ENCODE measurements at regions not wholly inside any gene's neighbourhood (a gene's known extent, or its start where the extent isn't known, plus 50 kb on each side); places are given as distances from the start of the nearest gene placed in this dataset.
"Not testable (repeated sequence)": the region's sequence is repeated elsewhere in the genome, so short reads cannot be mapped to it uniquely, and the experiment has no call there.

- peak; percentile 30 for DNase-seq
Measured at GRCh38 chr21:41584603-41585176, 76.7 kb upstream of the TMPRSS2 start.

- DNase-seq, result peak; percentile 30
Measured at GRCh38 chr21:41583274-41583790, 75.4 kb upstream of the TMPRSS2 start.

- DNase-seq, result no peak
Measured at GRCh38 chr21:41582866-41583265, 74.9 kb upstream of the TMPRSS2 start.

DNA sequence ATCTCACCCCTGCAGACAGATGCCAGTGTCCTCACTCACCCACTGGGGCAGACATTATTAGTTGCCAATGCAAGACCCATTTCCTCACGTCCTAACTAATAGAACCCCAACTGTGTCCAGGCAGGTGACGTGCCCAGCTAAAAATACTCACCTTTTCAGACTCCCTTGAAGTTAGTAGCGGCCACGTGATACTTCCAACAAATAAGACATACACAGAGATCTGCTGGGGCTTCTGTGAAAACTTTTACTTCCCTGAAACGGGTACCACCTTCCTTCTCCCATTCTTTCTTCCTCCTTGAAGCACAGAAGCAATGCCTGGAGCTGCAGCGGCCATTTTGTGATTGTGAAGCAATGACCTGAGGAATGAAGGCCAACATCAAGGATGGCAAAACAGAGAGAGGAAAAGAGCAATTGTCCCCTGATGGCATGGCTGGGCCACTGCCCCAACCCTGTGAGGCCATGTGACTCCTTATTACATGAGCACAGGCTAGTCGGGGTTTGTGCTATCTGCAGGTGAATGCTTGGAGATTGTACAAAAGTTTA is 74.4 kb upstream of the TMPRSS2 start:
- peak; percentile 38 for DNase-seq

DNA sequence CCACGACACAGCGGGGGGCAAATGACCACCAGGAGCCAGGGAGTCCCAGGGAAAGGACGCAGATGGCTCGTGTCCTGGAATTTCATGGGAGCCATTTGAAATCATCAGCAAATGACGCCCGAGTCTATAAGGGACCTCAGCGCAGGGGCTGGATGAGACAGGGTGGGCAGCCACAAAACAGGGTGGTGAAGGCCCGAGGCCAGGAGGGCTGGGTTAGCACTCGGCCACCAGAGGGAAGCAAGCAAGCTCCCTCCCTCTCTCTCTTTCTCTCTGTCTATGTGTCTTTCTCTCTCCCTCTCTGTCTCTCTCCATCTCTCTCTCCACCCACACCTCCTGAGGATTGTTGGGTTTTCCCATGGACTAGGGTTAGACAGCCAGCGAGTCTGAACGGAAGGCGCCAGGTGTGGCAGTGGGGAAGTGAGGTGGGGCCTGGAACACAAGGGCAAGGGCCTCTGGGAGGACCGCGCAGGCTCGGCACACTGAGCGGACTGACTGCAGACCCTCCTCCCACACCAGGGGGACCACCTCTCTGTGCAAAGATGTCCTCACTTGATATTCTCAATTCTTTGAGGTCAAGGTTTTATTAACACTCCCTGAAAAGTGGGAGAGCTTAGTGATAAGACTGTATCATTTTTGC is 73.8 kb upstream of the TMPRSS2 start:
- DNase-seq, result peak; percentile 38

DNA sequence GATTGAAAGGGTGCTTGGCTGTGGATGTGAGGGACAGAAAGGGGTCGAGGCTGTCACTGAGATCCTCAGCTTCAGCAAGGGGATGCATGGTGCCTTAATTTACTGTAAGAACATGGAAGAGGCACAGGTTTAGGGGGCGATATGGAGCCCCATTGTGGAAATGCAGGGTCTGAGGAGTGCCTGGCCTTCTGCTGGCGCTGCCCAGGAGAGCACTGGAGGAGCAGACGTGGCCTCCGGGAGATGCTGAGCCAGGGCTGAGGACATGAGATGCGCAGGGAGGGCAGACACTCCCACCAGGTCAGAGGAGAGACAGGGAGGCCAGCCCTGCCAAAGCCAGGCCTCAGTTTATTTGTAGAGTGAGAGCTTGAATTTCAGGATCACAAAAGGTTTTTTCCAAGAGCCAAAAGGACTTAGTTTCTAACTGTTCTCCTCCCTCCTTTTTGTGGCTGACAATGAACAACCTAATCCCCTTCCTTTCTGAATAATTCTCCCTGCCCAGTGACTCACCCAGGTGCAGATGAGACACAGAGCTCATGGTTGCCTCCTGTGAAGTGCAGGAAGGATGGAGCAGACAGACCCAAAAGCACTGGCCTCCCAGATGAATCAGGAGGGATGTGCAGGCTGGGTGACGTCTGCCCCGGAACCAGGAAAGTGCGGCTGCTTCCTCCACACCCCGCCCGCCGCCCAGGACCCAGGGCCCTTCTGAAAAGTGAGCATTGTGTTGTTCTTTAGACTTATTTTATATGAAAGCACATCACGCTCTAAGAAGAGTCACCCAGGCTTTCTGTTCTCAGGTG is 73.0 kb upstream of the TMPRSS2 start:
- peak; percentile 17 for DNase-seq

DNA sequence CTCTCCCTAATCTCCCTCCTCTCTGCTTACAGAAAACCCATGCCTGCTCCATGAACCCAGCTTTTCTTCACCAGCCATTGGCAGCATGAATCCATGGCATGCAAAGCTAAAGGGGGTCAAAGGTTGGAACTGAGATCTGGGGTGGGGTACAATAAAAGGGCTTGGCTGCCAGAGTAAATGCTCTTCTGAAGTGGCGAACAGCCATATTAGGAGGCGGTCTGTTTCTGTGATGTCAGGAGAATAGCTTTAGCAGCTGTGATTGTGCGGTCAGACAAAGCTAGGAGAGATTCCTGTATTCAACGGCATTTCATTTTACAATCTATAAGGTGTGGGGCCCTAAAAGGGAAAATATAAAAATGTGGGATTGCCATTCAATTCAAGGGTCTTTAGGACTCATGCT is 71.7 kb upstream of the TMPRSS2 start:
- no peak for DNase-seq

GRCh38 chr21:41578716-41579115 is 70.8 kb upstream of the TMPRSS2 start:
- DNase-seq, result no peak

DNA sequence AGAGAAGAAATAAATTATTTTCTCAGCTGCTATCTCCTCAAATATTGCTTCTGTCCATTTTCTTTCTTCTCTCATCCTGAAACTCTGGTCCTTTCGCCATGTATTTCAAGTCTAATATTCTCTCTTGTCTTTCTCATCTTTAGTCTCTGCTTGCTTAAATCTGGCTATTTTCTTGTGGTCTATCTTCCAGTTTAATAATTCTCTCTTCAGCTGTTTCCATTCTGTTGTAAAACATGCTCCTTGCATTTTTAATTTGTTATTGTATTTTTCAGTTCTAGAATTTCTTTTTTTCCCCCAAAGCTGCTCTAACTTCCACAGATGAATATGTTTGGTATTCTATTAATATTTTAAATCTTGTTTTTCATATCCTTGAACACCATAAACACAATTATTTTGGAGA is 70.1 kb upstream of the TMPRSS2 start:
- DNase-seq, result no peak

GRCh38 chr21:41576013-41576615 is 68.2 kb upstream of the TMPRSS2 start:
- DNase-seq, result no peak

DNA sequence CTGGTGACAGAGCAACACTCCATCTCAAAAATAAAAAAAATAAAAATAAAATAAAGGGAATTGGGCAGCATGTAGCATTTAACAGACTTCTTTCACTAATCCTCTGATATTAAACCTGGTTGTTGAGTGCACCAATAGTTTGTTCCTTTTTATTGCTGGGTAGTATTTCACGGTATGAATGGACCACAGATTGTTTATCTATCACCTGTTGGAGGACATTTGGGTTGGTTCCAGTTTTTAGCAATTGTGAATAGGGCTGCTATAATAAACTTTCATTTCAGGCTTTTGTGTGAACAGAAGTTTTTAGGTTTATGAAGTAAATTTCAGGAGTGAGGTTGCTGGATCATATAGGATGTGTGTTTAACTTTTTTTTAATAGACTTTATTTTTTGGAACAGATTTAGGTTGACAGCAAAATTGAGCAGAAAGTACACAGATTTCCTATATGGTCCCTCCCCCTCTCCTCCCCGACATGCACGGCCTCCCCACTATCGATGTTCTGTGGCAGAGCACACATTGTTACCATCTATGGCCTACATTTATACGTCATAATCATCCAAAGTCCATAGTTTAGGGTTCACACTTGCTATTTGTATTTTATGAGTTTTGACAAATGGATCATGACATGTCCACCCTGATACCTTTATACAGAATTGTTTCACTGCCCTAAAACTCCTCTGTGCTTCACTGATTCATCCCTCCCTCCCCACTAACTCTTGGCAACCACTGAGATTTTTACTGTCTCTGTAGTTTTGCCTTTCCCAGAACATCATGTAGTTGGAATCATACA is 66.1 kb upstream of the TMPRSS2 start:
- DNase-seq, result no peak

DNA sequence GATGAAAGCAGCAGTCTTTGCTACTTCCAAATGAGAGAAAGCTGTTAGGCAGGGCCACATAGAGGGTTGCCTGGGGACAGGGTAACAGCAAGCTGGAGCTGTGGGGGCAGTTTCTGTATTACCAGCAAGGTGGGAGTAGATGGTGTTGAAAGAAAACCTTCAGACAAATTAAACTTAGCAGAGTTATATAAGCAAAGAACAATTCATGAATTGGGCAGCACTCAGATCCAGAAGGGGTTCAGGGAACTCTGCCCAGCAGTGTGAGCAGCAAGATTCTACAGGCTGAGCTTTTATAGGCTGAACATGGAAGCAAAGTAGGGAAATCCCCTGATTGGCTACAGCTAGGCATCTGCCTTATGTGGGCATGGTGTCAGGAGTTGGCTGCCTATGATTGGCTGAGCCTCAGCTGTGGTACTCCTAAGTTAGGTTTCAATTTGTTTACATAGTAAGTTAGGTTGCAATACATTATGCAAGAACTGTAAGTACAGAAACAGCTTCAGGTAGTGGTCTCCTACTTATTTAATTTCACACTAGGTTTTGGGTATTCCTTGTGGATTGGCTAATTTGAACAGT is 64.1 kb upstream of the TMPRSS2 start:
- no peak for DNase-seq

- no peak for DNase-seq
Measured at GRCh38 chr21:41570791-41571355, 62.9 kb upstream of the TMPRSS2 start.

GRCh38 chr21:41568606-41569385 is 60.8 kb upstream of the TMPRSS2 start:
- DNase-seq, result no peak

DNA sequence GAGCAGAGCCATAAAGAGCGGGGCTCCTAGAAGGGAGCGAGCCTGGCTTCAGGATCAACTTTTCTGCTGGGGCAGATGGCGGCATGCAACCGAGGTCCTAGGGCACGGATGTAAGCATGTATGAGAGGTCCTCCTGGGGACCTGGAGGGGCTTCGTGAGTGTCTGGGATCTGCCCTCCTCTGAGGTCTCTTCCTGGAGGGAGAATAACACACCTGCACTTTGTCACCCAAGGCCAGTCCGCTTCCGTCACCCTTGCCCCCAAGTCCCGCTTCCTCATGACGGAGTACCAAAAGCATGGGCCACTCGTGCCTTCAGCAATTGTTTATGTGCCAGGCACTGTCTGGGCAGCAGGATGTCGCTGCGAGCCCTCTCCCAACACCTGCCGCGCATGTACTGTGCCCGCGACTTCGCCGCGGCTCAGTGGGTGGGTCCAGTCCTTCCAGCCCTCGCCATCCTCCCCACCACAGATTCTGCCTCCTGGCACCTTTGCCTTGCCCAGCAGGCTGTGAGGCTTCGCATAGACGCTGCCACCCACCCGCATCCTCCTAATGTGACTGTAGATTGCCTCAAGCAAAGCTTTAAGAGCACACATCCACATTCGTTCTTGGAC is 60.0 kb upstream of the TMPRSS2 start:
- DNase-seq, result no peak

DNA sequence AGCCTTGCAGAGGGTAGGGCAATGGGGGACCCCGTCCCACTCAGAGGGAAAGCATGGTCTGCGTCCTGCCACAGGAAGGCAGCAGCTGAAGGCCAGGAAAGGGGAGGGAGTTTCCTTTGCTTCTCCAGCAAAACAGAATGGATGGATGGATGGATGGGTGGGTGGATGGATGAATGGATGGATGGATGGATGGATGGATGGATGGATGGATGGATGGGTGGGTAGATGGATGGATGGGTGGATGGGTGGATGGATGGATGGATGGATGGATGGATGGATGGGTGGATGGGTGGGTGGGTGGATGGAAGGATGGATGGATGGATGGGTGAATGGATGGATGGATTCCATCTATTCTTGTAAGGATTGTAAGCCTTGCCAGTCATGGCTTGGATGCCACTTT is 59.3 kb upstream of the TMPRSS2 start:
- DNase-seq, result not testable (repeated sequence)

DNA sequence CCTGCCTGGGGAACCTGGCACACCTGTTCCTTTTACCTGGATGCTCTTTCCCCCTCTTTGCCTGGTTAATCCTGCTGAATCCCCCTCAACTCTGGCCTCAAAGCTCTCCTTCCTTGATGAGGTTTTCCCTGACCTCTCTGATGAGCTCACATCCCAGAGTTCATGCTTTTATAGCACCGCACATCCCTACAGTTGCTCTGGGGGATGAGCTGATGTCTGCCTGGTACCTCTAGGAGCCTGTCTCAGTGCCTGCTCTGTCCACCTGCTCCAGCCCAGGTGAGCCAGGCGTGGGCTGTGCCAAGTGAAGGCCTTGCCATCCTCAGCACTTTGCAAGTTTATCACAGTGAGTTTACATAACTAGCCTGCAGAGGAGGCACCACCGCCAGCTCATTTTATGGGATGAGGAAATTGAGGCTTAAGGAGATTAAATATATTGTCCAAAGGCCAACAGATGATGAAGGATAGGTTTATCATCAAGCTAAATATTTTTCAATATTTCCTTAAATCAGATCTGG is 58.6 kb upstream of the TMPRSS2 start:
- DNase-seq, result no peak

GRCh38 chr21:41565550-41565949 is 57.6 kb upstream of the TMPRSS2 start:
- no peak for DNase-seq

GRCh38 chr21:41564871-41565274 is 56.9 kb upstream of the TMPRSS2 start:
- no peak for DNase-seq

Data from activated effector memory CD4-positive, alpha-beta T cell treated with anti-CD3 and anti-CD28 coated beads, Interleukin-2, amount 50 U/mL, for 16 hours (primary cell).